GM18498 (cell line): ENCODE measurements at regions not wholly inside any gene's neighbourhood (a gene's known extent, or its start where the extent isn't known, plus 50 kb on each side); places are given as distances from the start of the nearest gene placed in this dataset.

ENCODE experiments used
- ATAC-seq: cut with Tn5 transposase; IDR thresholded peaks from one replicate; pipeline ENCODE4 v1.9.1; 2021; ENCODE audit warnings: mild to moderate bottlenecking, moderate library complexity; ENCODE audit not compliant: unreplicated experiment

DNA sequence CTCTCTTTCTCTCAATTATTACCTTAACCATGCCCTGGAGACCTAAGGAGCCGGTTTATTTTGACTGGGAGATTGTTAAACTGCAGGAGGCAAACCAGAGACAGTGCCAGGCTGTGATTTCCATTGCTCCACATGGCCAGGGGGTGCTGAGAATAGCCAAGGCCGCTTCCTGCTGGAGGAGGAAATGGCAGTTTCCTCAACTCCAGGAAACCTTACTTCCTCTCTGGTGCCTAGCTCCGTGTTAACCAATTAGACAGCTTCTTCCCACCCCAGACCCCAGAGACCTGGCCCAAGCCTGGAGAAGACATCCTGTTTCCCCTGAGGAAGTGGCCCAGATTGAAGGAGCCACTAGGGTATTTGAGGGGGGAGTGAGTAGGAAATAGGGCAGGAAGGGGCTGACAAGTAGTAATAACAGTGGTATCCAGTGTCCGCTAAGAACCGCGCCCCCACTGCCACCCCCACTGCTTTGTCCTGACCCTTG lies 161.2 kb downstream of the PLPP3 start:
- ATAC-seq, result no peak

DNA sequence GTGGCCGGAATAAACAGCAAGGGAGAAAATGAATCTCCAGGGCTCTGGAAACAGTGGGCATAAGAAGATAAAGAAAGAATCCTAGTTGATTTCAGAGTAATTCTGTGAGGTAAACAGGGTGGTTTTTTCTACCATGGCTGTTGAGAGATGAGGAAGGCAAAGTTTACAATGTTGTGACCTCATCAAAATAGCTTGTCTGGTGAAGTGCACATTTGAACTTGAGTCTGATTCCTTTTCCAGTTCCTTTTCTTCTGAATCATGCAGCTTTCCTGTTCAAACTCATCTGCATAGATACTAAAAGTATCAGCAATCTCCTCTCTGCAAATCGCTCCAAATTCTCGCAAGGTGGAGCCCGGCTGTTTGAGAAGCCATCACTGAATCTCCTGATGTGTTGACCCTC lies 161.7 kb downstream of the PLPP3 start:
- ATAC-seq, result no peak

- ATAC-seq, result no peak
Measured at GRCh38 chr1:56416495-56416894, 162.9 kb downstream of the PLPP3 start.

DNA sequence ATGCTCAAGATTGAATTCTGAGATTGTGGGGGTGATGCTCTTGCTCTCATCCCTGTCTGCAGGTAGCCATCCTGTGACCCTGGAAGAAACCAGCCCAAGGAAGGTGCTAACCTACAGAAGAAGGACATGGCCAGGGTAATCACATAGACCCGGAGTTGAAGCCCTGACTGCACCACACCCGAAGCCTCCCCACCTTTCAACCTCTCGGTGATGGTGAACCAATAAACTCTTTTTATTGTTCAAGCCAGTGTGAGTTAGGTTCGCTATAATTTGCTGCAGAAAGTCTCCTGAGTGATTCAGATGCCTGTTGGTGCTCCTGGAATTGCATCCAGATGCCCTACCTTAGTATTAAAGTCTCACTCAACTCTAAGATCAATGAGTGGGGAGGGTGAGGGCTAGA lies 163.6 kb downstream of the PLPP3 start:
- no peak for ATAC-seq

GRCh38 chr1:56415258-56415657 lies 164.1 kb downstream of the PLPP3 start:
- no peak for ATAC-seq

DNA sequence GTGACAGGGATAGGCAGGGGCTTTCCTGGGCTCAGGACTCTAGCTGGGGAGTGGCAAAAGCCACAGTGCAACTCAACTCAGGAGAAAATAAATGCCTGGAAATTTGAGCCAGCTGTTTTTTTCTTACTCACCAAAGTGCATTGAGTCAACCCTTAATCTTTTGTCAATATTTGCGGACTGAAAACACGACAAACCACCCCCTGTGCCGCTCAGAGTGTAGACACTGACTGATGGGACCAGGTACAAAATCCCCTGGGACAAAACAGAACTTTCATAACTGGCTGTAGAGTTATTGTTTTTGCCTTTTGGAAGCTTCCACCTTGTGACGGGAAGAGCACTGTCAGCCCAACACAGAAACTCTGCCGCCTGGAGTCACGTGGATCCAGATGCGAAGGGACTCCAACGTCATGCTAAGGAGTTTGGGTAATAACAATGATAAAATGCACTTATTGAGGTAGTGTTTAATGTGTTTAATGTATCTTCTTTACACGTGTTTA lies 164.6 kb downstream of the PLPP3 start:
- no peak for ATAC-seq

DNA sequence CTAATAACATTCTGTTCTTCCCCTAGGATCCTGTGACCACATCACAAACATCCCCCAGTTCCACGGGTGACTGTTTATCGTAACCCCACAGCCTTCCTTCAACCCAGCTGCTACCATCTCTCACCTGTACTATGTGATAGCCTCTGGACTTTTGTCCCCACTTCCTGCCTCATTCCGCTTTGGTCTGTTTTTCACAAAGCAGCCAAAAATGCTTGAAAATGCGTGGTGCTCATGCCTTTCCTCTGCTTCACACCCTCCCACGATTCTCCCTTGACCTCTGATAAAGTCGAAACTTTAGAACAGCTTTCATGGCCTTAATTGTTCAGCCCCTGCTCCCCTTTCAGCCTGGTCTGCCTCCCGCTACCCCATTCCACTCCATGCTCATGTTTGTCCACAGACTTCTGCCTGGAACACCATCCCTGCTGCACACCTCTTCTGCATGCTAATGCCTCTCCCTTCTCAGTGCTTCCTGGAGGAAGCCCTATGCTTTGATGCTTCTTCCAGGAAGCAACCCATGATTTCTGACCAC lies 165.6 kb downstream of the PLPP3 start:
- ATAC-seq, result no peak

- ATAC-seq, result no peak
Measured at GRCh38 chr1:56411484-56412180, 167.7 kb downstream of the PLPP3 start.

DNA sequence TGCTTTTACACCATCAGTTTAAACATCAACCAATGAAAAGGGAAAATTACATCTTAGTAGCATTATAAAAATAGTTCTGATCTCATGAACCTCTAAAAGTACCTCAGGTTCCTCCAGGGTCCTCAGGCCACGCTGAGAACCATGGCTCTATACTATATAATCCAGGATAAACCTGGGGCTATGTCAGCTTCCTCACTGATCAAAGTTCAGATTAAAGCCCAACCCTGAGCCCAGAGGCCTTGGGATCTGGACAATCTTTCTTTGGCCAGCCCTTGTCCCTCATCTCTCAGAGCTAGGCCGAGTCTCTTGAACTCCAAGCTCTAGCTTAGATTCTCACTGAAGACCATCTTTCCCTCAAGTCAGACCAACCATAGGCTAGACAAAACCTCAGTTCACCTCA lies 168.3 kb downstream of the PLPP3 start:
- ATAC-seq, result no peak

- no peak for ATAC-seq
Measured at GRCh38 chr1:56410405-56410804, 169.0 kb downstream of the PLPP3 start.

DNA sequence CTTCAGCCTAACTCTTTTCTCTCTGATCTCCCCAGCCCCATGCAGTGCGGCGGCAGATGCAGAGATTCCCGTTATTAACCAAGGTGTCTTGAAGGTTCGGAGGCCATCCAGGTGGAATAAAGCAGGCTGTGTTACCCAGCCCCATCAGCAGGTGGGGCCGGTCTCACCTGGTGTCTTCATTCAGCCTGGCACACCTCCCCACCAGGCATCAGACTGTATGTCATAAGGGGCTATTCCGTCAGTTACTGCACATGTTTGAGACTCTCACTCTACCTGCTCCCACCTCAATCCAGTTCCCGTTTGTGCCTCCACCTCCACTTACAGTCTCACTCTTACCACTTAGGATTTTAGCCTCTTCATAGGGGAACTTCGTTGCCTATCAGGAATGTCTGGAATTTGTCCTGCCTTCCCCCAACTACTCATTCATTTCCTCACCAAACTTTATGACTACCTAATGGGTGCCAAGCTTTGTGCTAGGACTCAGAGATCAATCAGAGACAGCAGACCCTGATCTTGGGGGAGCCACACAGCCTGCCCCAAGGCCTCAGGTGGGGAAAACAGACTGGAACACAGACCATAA lies 170.2 kb downstream of the PLPP3 start:
- ATAC-seq, result no peak

DNA sequence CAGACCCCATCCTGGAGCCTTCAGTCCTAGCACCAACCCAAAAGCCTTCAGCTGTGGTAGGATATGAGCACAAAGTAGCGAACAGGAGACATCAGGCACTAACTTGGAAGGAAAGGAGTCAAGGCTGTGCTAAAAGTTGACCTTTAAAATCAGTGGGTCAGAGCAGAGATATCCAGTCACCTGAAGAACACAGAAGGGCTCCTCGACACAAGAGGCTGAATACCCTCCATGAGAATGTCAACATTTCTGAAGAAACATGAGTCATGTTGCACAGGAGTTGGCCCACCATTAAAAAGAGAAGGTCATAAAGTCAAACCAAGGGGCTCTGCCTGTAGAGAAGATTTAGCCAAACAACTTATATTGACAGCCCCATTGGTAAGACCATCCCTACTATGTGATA lies 172.5 kb downstream of the PLPP3 start:
- ATAC-seq, result no peak

DNA sequence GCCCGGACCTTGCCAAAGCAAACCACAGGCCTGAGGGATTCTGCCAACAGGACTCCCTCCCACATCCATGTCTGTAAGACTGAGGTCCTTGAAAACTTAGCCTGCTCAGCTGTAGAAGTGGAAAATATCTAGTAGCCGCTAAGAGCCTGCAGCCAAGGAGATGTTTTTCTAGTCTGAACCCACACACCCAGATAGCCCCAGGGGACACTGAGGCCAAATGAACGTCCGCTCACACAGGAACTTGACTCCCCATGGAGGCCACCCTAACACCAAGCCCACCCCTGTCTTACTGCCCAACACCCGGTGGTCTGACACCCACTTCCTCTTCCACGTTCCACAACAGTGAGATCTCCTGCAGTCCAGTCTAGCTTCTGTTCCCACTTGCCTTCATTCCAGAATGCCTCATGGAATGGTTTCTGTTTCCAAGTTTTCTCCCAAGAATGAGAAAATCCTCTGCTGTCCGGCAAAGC lies 174.8 kb downstream of the PLPP3 start:
- no peak for ATAC-seq

DNA sequence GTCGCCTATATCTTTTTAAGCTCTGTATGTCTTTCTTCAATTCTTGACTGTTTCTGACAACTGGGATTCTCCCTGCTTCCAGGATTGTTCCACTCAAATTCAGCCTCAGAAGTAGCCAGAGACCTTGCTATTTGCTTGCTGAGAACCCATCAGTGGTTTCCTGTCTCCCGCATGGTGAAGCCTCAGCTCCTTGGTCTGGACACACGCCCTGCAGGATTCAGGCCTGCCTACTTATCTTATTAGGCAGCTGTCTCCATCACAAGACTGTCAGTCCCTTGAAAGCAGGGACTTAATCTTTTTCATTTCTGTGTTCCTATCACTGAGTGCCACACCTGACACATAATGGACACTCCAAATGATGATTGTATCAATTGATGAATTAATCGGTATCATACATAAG lies 175.3 kb downstream of the PLPP3 start:
- no peak for ATAC-seq

DNA sequence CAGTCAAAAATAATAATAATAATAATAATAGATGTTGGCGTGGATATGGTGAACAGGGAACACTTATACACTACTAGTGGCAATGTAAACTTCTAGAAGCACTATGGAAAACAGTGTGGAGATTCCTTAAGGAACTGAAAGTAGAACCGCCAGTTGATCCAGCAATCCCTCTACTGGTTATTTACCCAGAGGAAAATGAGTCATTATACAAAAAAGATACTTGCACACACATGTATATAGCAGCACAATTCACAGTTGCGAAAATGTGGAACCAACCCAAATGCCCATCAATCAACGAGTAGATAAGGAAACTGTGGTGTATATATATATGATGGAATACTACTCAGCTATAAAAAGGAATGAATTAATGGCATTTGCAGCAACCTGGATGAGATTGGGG lies 176.0 kb downstream of the PLPP3 start:
- ATAC-seq, result no peak

DNA sequence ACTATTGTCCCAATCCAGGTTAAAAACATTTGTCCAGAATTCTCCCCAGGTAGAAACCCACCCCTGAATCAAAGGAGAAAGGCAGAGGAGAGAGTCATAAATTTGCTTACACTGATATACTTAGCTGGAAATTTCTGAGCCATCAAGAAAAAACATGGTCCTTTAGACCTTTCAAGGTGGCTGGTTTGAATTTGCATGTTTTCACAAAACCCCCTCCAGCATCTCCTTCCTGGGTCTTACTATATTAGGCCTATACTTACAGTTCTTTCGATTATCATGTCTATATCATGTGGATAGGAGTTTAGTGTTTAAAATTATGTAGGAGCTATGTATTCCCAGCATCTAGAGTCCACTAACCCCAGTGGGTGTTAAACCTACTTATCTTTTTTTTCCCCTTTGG lies 178.2 kb downstream of the PLPP3 start:
- no peak for ATAC-seq

GRCh38 chr1:56400526-56400925 lies 178.8 kb downstream of the PLPP3 start:
- no peak for ATAC-seq

DNA sequence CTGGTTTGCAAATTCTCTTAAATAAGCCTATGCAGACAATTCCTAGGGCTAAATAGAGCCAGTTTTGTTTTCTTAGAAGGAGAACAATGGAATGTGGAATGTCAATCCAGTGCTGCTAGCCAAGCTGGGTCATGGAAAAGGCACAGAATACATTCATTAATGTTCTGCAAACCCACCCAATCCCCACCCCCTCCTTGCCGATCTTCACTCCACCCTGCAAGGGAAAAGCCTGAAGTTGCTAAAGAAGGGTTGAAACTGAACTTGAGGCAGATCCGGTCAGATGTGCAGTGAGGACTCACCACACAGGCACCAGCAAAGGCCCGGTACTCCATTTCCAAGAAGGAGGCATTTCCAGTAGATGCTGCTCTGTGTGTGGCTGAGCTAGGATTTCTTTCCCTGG lies 179.6 kb downstream of the PLPP3 start:
- no peak for ATAC-seq

GRCh38 chr1:56399326-56399725 lies 180.0 kb downstream of the PLPP3 start:
- no peak for ATAC-seq

DNA sequence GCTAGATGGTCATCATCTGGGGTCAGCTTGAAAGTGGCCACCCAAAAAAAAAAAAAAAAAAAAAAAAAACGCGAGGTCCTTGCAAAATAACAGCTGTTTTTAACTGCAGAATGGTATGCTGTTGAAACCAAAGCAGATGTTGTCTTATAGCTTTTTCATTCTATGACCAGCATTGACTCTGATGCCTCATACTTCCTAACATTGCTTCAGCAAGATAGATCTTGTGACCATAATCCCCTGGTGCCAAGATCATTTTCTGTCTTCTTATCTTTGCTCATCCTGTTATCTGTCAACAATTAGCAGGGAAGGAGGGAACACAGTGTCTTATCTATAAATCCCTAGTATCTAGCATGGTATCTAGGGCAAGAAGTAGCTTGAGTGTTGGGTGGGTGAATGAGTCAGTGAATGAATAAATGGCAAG lies 181.5 kb downstream of the PLPP3 start:
- no peak for ATAC-seq

- ATAC-seq, result no peak
Measured at GRCh38 chr1:56397409-56397808, 182.0 kb downstream of the PLPP3 start.

DNA sequence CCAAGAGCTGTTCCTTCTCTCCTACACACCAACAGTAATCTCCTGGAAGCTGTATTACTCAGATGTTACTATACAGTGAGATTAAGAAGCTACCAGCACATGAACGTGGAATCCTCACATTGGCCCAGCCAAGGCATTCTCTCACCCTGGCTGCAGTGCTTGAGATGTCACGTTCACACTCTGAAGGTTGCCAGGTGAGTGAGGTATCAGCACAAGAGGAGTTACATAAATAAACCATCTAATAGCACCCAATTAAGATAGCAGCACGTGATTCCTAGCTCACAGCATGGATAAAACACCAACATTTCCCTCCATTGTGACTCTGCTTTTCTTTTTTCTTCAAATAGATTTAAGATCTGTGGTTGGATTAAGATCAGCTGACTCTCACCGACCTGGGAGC lies 182.8 kb downstream of the PLPP3 start:
- no peak for ATAC-seq
